SK-N-SH (cell line): ENCODE measurements at regions not wholly inside any gene's neighbourhood (a gene's known extent, or its start where the extent isn't known, plus 50 kb on each side); places are given as distances from the start of the nearest gene placed in this dataset.

Experiments used
- CTCF ChIA-PET: fragments of 300-600, 350-600 bp; formaldehyde crosslinking; extraction: SDS; loops from one replicate; lab custom pipeline; 2021; lab: Yijun Ruan, JAX
- POLR2A ChIA-PET: fragments of 350-600 bp; sonication (Branson Sonifier 250); formaldehyde crosslinking; extraction: SDS; loops from one replicate; lab custom pipeline; 2020; ENCODE audit warnings: antibody characterized with exemption, inconsistent platforms; lab: Yijun Ruan, JAX
- DNase-seq: peaks from one replicate; pipeline ENCODE4 v3.0.0; 2012
- H2AFZ ChIP-seq: fragments of 200-600 bp; sonication (generic); 2 replicates; pipeline ENCODE4 v1.8.1; 2016; ENCODE audit warnings: antibody characterized with exemption, mild to moderate bottlenecking, low read depth
- H3F3A ChIP-seq: fragments of 200-600 bp; sonication (generic); replicated peaks from 2 replicates; pipeline ENCODE3; 2016; ENCODE audit warnings: antibody characterized with exemption, mild to moderate bottlenecking; ENCODE audit not compliant: insufficient read depth
- H3K27ac ChIP-seq, 2 experiments: fragments of 200-500 bp in 1 of 2; fragments of 200-600 bp in 1 of 2; sonication (Bioruptor generic) in 1 of 2; sonication (generic), shearing (Covaris generic) in 1 of 2; 2 replicates each; pipeline versions ENCODE4 v1.5.1 to v1.6.1; 2014 to 2016; ENCODE audit warnings: low read depth in 2 of 2, inconsistent platforms in 1 of 2, low read length in 1 of 2, mild to moderate bottlenecking in 1 of 2, mixed read lengths in 1 of 2
- H3K27me3 ChIP-seq: fragments of 200-600 bp; sonication (generic), shearing (Covaris generic); 2 replicates; pipeline ENCODE4 v1.6.1; 2016; ENCODE audit warnings: mixed run types; ENCODE audit not compliant: insufficient read depth
- H3K36me3 ChIP-seq, 2 experiments: fragments of 200-500 bp in 1 of 2; fragments of 200-600 bp in 1 of 2; sonication (Bioruptor generic) in 1 of 2; sonication (generic) in 1 of 2; replicated peaks in 1 of 2; 2 replicates each; pipeline versions ENCODE3 to v1.5.1; 2014 to 2016; ENCODE audit warnings: low read length in 1 of 2, mild to moderate bottlenecking in 1 of 2; ENCODE audit not compliant: insufficient read depth in 2 of 2, control insufficient read depth in 1 of 2
- H3K4me1 ChIP-seq, 2 experiments: fragments of 200-500 bp in 1 of 2; fragments of 200-600 bp in 1 of 2; sonication (Bioruptor generic) in 1 of 2; sonication (generic), shearing (Covaris generic) in 1 of 2; 2 replicates each; pipeline versions ENCODE4 v1.5.1 to v1.6.1; 2014 to 2016; ENCODE audit warnings: low read depth in 1 of 2, low read length in 1 of 2, mixed run types in 1 of 2; ENCODE audit not compliant: insufficient read depth in 2 of 2, control insufficient read depth in 1 of 2
- H3K4me2 ChIP-seq: fragments of 200-600 bp; sonication (generic), shearing (Covaris generic); 2 replicates; pipeline ENCODE4 v1.6.1; 2017; ENCODE audit warnings: mixed run types
- H3K4me3 ChIP-seq, 2 experiments: fragments of 200-500 bp in 1 of 2; fragments of 200-600 bp in 1 of 2; sonication (Bioruptor generic) in 1 of 2; sonication (generic), shearing (Covaris generic) in 1 of 2; 2 replicates each; pipeline versions ENCODE4 v1.5.1 to v1.8.1; 2014 to 2016; ENCODE audit warnings: low read depth in 2 of 2, inconsistent platforms in 1 of 2, low read length in 1 of 2, mild to moderate bottlenecking in 1 of 2, mixed read lengths in 1 of 2, moderate library complexity in 1 of 2
- H3K79me2 ChIP-seq: fragments of 200-600 bp; sonication (generic); 2 replicates; pipeline ENCODE4 v1.8.1; 2017; ENCODE audit warnings: mild to moderate bottlenecking; ENCODE audit not compliant: insufficient read depth
- H3K9ac ChIP-seq: fragments of 200-600 bp; sonication (generic); 2 replicates; pipeline ENCODE4 v1.6.1; 2017; ENCODE audit warnings: mixed run types
- H3K9me2 ChIP-seq: fragments of 200-600 bp; sonication (generic); 2 replicates; pipeline ENCODE4 v1.6.1; 2017; ENCODE audit warnings: mixed run types
- H3K9me3 ChIP-seq: fragments of 200-600 bp; sonication (generic); 2 replicates; pipeline ENCODE4 v1.6.1; 2017; ENCODE audit warnings: mixed run types, mild to moderate bottlenecking, moderate library complexity
- H4K20me1 ChIP-seq: fragments of 200-600 bp; sonication (generic); 2 replicates; pipeline ENCODE4 v1.6.1; 2017; ENCODE audit warnings: mild to moderate bottlenecking, mixed run types; ENCODE audit not compliant: insufficient read depth
- CHD2 ChIP-seq: fragments of 150-350 bp; IDR thresholded peaks from 2 replicates; pipeline ENCODE4 v1.6.1; 2018; ENCODE audit warnings: low read length; ENCODE audit not compliant: partially characterized antibody
- ELF1 ChIP-seq: IDR thresholded peaks from 2 replicates; pipeline ENCODE4 v1.4.0; 2012
- EZH2phosphoT487 ChIP-seq: fragments of 200-600 bp; sonication (generic); IDR thresholded peaks from 2 replicates; pipeline ENCODE4 v1.6.1; 2017; ENCODE audit warnings: low read depth, mixed run types, mild to moderate bottlenecking, antibody characterized with exemption, moderate library complexity, borderline replicate concordance
- FOXJ3 ChIP-seq: sonication (generic); formaldehyde crosslinking; IDR thresholded peaks from 2 replicates; pipeline ENCODE4 v1.5.1; 2020; ENCODE audit warnings: mild to moderate bottlenecking, missing genetic modification reagents
- GABPA ChIP-seq: IDR thresholded peaks from 2 replicates; pipeline ENCODE4 v1.4.0; 2012; ENCODE audit warnings: low read depth, mild to moderate bottlenecking
- GATA2 ChIP-seq: sonication (generic); formaldehyde crosslinking; IDR thresholded peaks from 2 replicates; pipeline ENCODE4 v1.5.0; 2020; ENCODE audit warnings: mild to moderate bottlenecking, missing genetic modification reagents
- JUND ChIP-seq: IDR thresholded peaks from 2 replicates; pipeline ENCODE4 v1.4.0; 2012
- MEF2A ChIP-seq: IDR thresholded peaks from 2 replicates; pipeline ENCODE4 v1.4.0; 2012; ENCODE audit warnings: low read depth, borderline replicate concordance
- NFIC ChIP-seq: IDR thresholded peaks from 2 replicates; pipeline ENCODE4 v1.4.0; 2012; ENCODE audit warnings: borderline replicate concordance
- NRF1 ChIP-seq: IDR thresholded peaks from 2 replicates; pipeline ENCODE4 v1.6.1; 2012; ENCODE audit warnings: low read depth, mild to moderate bottlenecking, low read length
- RAD21 ChIP-seq: IDR thresholded peaks from 2 replicates; pipeline ENCODE4 v1.6.1; 2012; ENCODE audit warnings: mild to moderate bottlenecking, low read length
- RCOR1 ChIP-seq: fragments of 150-350 bp; IDR thresholded peaks from 2 replicates; pipeline ENCODE4 v1.6.1; 2017; ENCODE audit warnings: antibody characterized with exemption, low read length
- RXRA ChIP-seq: IDR thresholded peaks from 2 replicates; pipeline ENCODE4 v1.4.0; 2012; ENCODE audit warnings: low read depth, mild to moderate bottlenecking, borderline replicate concordance
- TEAD4 ChIP-seq: IDR thresholded peaks from 2 replicates; pipeline ENCODE4 v1.4.0; 2012; ENCODE audit warnings: mild to moderate bottlenecking, borderline replicate concordance; ENCODE audit not compliant: insufficient read depth
- YY1 ChIP-seq: IDR thresholded peaks from 2 replicates; pipeline ENCODE4 v1.4.0; 2012; ENCODE audit warnings: low read depth, mild to moderate bottlenecking
- WGBS: methylation state at CpG from one replicate; pipeline ENCODE4 v1.1.6; 2017; ENCODE audit warnings: low lambda C conversion rate; 5-methylcytosine and 5-hydroxymethylcytosine counted together
- TF ChIP-seq, protein P1 (sequence below): fragments of 150-350 bp; IDR thresholded peaks from 2 replicates; pipeline ENCODE4 v1.6.1; 2016; ENCODE audit warnings: mild to moderate bottlenecking, low read depth, low read length
- TF ChIP-seq, protein P2 (sequence below): IDR thresholded peaks from 2 replicates; pipeline ENCODE4 v1.4.0; 2012; ENCODE audit warnings: low read depth, borderline replicate concordance
- TF ChIP-seq, protein P3 (sequence below): IDR thresholded peaks from 2 replicates; pipeline ENCODE4 v1.4.0; 2012; ENCODE audit warnings: low read depth
- TF ChIP-seq, protein P4 (sequence below): fragments of 150-350 bp; IDR thresholded peaks from 2 replicates; pipeline ENCODE4 v1.6.1; 2017; ENCODE audit warnings: antibody characterized with exemption, low read length, low read depth, borderline replicate concordance

DNA sequence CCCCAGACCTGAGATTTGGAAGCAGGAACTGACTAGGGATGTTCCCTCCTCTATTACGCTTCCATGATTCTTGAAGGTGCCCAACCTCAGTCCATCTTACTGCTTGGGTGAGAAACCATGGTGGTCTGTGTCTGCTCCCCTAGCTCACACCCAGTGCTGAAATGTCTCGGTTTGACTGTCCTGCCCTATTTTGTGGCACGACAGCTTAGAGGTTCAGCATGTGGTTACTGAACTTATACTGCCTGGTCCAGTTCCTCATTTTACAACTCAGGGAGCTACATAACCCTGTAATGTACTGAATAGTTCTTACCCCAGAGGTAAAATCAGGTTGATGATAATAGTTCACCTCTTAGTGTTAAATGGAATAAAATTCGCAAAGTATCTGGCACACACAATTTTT is 203.1 kb downstream of the RBM46 start:
- H4K20me1 ChIP-seq: no peaks in the 10 kb centered on the region
- TF ChIP-seq MEF2A (no peak), YY1 (no peak), RAD21 (no peak), GATA2 (no peak), FOXJ3 (no peak), NRF1 (no peak), TEAD4 (no peak), RCOR1 (no peak), EZH2phosphoT487 (no peak), CHD2 (no peak), GABPA (no peak), NFIC (no peak), JUND (no peak), ELF1 (no peak), RXRA (no peak)
- TF ChIP-seq, protein P1, sequence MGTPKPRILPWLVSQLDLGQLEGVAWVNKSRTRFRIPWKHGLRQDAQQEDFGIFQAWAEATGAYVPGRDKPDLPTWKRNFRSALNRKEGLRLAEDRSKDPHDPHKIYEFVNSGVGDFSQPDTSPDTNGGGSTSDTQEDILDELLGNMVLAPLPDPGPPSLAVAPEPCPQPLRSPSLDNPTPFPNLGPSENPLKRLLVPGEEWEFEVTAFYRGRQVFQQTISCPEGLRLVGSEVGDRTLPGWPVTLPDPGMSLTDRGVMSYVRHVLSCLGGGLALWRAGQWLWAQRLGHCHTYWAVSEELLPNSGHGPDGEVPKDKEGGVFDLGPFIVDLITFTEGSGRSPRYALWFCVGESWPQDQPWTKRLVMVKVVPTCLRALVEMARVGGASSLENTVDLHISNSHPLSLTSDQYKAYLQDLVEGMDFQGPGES: no peak
- TF ChIP-seq, protein P2, sequence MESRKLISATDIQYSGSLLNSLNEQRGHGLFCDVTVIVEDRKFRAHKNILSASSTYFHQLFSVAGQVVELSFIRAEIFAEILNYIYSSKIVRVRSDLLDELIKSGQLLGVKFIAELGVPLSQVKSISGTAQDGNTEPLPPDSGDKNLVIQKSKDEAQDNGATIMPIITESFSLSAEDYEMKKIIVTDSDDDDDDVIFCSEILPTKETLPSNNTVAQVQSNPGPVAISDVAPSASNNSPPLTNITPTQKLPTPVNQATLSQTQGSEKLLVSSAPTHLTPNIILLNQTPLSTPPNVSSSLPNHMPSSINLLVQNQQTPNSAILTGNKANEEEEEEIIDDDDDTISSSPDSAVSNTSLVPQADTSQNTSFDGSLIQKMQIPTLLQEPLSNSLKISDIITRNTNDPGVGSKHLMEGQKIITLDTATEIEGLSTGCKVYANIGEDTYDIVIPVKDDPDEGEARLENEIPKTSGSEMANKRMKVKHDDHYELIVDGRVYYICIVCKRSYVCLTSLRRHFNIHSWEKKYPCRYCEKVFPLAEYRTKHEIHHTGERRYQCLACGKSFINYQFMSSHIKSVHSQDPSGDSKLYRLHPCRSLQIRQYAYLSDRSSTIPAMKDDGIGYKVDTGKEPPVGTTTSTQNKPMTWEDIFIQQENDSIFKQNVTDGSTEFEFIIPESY: no peak
- TF ChIP-seq, protein P3, sequence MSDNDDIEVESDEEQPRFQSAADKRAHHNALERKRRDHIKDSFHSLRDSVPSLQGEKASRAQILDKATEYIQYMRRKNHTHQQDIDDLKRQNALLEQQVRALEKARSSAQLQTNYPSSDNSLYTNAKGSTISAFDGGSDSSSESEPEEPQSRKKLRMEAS: no peak
- TF ChIP-seq, protein P4, sequence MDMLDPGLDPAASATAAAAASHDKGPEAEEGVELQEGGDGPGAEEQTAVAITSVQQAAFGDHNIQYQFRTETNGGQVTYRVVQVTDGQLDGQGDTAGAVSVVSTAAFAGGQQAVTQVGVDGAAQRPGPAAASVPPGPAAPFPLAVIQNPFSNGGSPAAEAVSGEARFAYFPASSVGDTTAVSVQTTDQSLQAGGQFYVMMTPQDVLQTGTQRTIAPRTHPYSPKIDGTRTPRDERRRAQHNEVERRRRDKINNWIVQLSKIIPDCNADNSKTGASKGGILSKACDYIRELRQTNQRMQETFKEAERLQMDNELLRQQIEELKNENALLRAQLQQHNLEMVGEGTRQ: no peak
- no peaks in the 10 kb centered on the region for H3K27me3 ChIP-seq
- POLR2A ChIA-PET: no interaction called here
- no peaks in the 10 kb centered on the region for H3K36me3 ChIP-seq
- no peak overlapping the region for H3K9ac ChIP-seq
- peaks cover 0 to 2% of the 10 kb centered on the region in 2 experiments; a peak in 1 of 4 replicates for H3K4me1 ChIP-seq
- no peak for DNase-seq
- H3K9me3 ChIP-seq: no peaks in the 10 kb centered on the region
- H3K4me3 ChIP-seq: no peak overlapping the region
- H3F3A ChIP-seq: no peaks in the 10 kb centered on the region
- H3K4me2 ChIP-seq: no peak overlapping the region
- no peaks in the 10 kb centered on the region for H3K9me2 ChIP-seq
- H2AFZ ChIP-seq: no peak overlapping the region
- WGBS: 48% methylated on average over 4 of the region's 4 CpGs
- CTCF ChIA-PET: interaction anchor here (1.0 kb wide), 3 partner anchors 76 to 372 kb away, joined by 3 to 4 read pairs (median 4); no protein-coding TSS in a partner anchor
- H3K79me2 ChIP-seq: no peaks in the 10 kb centered on the region
- no peak overlapping the region for H3K27ac ChIP-seq
